Heart left ventricle (tissue), 13 donors: ENCODE measurements at regions not wholly inside any gene's neighbourhood (a gene's known extent, or its start where the extent isn't known, plus 50 kb on each side); places are given as distances from the start of the nearest gene placed in this dataset.

Experiments
- CTCF ChIP-seq, 12 donors: fragments of 200-600 bp; sonication (generic) in 4 of 12; IDR thresholded peaks; one replicate each; pipeline versions ENCODE4 v1.5.0 to v1.8.0; 2018 to 2022; ENCODE audit warnings: antibody characterized with exemption in 12 of 12, mild to moderate bottlenecking in 5 of 12
- POLR2A ChIP-seq, 2 donors: fragments of 450-650 bp; IDR thresholded peaks; one replicate each; pipeline ENCODE4 v1.6.1; 2017; ENCODE audit warnings: antibody characterized with exemption in 2 of 2, mild to moderate bottlenecking in 2 of 2, moderate library complexity in 2 of 2
- donor health status: ischemic (EF 13 %, LVEDD 7.1; RV severe dilation, severe dysfunction).
- donor health status: DM: no; HTN: yes; CAD: no.
- donor health status: DM: no; HTN: no; CAD: no.
- donor health status: ischemic (EF 25% LVEDD 6.9; RV normal size, moderate dysfunction).
- donor health status: ischemic (EF 25% LVEDD 5.7; RV mildly dilated, moderate dysfunction).
- donor health status: ischemic (EF 35%, LVEDD 5.7; RV mildly dilated, moderate dysfunction).
- donor health status: nonischemic (EF 11% LVEDD 7.7; RV severe dilation, severe dysfunction).
- donor health status: DM: yes; HTN: yes; CAD: no.
- donor health status: PGD.
- donor health status: ischemic (EF 29% LVEDD 5.4; RV normal size, mild dysfunction).
- donor health status: nonischemic (EF 23%, LVEDD 6.1; RV moderate dilation, normal function).

- TF ChIP-seq CTCF (IDR thresholded peaks at IDR 0.05) = no peak
- TF ChIP-seq POLR2A (IDR thresholded peaks at IDR 0.05) = no peak
Measured at GRCh38 chr4:54367059-54367458, 138.0 kb downstream of the PDGFRA start.
